ENCODE measurements at regions not wholly inside any gene's neighbourhood (a gene's known extent, or its start where the extent isn't known, plus 50 kb on each side); places are given as distances from the start of the nearest gene placed in this dataset.
"Not testable (repeated sequence)": the region's sequence is repeated elsewhere in the genome, so short reads cannot be mapped to it uniquely, and the experiment has no call there.

DNA sequence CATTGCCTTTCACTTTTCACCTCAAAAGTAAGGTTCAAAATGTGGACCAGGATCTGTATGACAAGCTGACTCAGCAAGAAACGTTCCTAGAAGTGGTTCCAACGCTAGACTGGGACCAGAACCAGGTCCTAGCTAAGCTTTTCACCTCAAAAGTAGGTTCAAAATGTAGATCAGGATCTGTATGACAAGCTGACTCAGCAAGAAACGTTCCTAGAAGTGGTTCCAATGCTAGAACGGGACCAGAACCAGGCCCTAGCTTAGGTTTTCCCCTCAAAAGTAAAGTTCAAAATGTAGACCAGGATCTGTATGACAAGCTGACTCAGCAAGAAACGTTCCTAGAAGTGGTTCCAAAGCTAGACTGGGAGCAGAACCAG, 52.5 kb upstream of the TMEM97 start:
- not testable (repeated sequence) for TF ChIP-seq CTCF, POLR2A (IDR thresholded peaks at IDR 0.05)

All from thyroid gland (tissue), 4 donors.